GM18499 (cell line): ENCODE measurements at regions not wholly inside any gene's neighbourhood (a gene's known extent, or its start where the extent isn't known, plus 50 kb on each side); places are given as distances from the start of the nearest gene placed in this dataset.
"Not testable (repeated sequence)": the region's sequence is repeated elsewhere in the genome, so short reads cannot be mapped to it uniquely, and the experiment has no call there.

Experiments
- ATAC-seq: cut with Tn5 transposase; IDR thresholded peaks from one replicate; pipeline ENCODE4 v1.9.1; 2021; ENCODE audit warnings: moderate number of reproducible peaks; ENCODE audit not compliant: insufficient read depth, unreplicated experiment

DNA sequence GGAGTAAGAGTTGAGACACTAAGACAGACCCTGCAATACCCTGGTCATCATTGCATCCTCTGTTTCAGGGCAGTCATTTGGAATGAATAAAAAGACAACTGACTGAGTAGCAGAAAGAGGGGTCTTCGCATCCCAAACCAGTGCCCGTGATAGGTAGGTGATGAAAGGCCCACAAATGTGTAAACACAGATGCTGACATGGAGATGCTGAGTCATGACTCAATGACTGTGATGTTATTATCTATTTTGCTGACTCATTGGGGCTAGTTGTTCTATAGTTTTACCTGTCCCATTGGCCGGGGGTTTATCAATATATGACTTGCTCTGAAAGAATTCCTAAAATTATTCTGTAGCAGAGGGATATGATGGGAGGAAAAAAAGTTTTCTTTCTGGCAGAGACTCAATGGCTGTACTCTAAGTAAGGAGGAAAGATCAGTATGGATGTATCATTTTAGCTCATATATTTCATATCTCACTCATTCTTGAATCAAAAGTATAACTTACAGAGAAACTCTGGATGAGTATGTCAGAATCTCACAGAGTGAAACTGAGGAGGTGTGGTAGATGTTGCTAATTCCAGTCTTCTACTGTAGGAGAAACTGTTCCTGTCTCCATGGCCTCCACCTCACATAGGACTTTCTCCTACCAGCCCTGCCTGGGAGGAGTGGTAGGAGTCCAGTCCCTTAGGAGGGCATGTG is 119.9 kb upstream of the PREP start:
- no peak for ATAC-seq

DNA sequence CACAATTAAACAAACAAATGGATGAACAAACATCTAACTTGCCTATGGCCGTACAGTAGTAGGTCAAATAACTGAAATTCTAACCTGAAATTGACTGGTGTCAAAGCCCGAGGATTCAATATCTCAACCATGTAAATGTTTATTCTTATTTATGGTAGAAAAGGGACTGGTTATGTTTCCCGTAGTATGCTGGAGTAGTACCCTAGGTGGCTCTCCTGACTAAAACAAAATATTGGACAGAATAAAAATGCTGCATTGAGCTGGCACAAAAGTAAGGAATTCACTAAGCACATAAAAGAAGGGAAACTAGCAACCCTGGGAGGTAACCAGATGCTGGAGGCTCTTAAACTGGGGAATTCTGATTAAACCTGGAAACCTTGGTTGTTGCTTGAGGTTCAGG is 117.1 kb upstream of the PREP start:
- no peak for ATAC-seq

DNA sequence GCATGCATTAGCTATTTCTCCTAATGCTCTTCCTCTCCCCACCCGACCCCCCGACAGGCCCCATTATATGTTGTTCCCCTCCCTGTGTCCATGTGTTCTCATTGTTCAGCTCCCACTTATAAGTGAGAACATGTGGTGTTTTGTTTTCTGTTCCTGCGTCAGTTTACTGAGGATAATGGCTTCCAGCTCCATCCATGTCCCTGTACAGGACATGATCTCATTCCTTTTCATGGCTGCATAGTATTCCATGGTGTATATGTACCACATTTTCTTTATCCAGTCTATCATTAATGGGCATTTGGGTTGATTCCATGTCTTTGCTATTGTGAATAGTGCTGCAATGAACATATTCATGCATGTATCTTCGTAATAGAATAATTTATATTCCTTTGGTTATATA is 116.1 kb upstream of the PREP start:
- ATAC-seq: not testable (repeated sequence)

DNA sequence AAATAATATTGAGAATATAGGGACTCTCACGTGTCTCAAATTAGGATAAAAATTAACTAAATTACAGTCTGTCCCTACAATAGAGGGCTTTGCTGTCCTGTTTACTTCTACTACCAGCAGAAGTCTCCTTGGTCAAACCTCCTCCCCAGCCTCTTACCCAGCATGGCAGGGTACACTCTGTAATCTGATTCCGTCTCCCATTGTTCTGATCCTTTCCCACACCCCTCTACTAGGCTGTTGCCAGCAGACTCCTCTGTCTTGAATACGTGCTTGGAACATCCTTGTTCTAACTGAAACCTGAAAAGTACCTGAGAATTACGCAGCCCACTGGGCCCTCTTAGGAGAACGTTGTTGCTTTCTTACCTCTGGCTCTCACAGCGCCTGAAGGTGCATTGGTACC is 112.2 kb upstream of the PREP start:
- ATAC-seq: no peak

DNA sequence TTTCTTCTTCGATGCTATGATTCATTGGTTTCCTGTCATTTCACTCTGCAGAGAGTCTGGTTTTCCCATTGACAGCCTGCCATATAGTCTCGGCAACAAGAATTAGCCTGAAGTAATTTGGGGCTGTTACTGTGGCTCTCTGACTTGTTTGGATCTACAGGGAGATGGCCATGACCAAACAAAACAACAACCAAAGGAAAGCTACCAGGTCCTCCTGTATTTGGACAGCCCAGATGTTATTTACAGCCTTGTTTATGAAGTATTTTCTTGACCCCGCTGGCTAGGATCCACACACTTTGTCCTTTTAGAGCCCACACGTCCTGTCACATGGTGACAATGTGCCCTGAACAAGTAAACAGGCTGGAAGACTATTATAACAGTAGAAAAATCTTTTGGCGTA is 111.4 kb upstream of the PREP start:
- ATAC-seq: no peak

- no peak for ATAC-seq
Measured at GRCh38 chr6:105511639-105512038, 108.8 kb upstream of the PREP start.

GRCh38 chr6:105510746-105511145 is 107.9 kb upstream of the PREP start:
- no peak for ATAC-seq

DNA sequence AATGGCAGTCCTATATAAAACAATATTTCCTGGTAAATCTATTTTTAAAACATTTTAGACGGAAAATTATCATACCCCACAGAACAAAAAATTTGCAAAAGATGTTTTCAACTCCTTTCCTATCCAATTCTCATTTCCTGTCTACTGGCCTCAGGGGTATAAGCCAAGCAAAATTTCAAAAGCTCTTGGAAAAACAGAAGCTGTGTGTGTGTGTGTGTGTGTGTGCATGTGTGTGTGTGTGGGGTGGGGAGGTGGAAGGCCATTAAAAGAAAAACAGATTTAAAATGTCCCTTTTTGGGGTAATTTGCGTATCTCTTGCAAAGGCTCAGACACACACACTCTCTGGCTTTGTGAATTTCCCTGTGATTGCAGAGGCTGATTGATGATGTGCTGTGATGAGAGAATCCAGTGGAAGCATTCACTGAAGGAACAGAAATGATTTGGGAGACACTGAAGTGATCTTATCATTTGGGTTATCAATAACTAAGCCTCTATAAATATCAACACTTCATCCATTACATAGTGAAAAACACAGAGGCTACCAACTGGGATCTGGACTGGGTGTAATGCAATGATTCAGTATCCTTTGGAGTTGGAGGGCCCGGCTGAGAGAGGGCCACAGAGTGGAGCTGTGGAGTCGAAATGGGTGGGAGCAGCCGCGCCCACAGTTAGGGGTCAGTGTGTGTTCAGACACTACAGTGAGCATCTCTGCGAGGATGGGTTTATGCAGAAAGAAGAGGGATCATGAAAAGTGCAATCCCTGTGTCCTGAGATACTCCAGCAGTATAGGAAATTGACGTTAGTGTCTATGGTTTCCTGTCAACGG is 106.8 kb upstream of the PREP start:
- ATAC-seq: no peak

DNA sequence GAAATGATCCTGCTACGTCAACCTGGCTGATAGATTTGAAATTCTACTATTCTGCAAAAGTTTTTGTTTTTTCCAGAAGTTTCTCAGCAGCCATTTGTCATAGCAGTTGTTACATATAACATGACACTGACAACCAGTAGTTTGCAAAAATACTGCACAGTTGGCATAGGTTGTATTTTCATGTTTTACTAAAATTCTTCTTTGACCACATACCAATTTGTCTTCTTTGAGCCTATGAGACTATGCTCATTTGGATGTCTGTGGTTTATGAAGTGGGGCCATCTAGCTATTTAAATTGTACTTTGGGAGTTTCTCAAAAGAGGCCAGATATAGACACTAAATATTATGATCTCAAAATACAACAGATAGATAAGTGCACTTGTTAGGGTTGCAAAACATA is 104.9 kb upstream of the PREP start:
- no peak for ATAC-seq

GRCh38 chr6:105504706-105505105 is 101.8 kb upstream of the PREP start:
- no peak for ATAC-seq

DNA sequence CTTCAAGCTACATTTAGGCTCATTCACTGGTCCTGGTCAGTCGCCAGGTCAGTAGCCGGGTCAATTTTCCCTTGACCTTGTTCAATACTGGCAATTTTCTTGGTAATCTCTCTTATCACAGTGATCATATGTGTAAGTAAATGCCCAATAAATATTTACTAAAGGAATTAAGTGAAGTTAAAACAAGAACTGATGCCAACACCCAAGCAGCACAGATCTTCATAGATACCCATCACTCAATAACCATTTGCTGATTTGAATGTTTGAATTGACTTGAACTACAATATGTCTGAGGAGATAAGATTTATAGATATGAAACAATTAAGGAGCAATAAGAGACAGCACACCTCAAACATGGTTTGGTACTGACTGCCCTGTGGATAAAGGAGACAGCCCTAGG is 100.8 kb upstream of the PREP start:
- ATAC-seq: no peak

DNA sequence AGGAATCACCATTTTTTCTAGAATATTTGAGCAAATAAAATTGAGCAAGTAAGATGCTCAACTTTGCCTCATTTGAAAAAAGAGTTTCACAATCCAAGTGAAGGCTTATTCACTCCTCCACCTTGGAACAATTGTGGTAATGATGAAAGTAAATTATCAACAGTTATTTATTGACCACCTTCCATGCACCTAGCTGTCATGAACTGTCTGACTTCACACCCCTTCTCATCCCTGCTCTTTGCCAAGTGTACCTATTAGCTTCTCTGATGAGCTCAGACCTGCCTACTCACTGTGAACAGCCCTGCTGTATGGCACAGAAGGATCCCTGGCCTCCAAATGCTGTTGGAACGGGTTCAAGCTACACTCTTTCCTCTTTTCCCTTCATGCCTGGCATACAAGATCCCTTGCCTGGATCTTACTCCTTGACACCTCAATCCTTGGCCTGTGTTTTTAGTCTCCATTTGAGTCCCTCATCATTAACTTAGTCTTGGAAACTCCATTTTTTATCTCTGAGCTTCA is 99.0 kb upstream of the PREP start:
- no peak for ATAC-seq

- ATAC-seq: no peak
Measured at GRCh38 chr6:105501246-105501645, 98.4 kb upstream of the PREP start.

GRCh38 chr6:105500693-105501092 is 97.8 kb upstream of the PREP start:
- no peak for ATAC-seq

DNA sequence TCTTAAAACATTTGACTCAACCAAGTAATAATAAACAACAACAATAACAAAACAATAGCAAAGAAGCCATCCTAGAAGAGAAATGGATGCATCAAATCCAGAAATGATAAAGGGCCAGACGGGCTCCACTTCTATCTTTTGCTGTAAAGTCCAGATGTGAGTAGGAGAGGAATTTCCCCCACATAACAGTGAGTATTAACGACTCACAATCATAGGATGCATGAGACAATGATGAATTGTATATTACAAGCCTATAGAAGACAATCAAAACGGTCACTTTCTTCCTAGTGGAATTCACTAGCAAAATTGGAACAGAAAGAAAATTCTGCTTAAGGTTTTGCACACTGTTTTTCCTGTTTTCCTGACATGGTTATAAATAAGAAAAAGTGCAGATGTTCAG is 97.0 kb upstream of the PREP start:
- no peak for ATAC-seq

- ATAC-seq: no peak
Measured at GRCh38 chr6:105499136-105499870, 96.4 kb upstream of the PREP start.

GRCh38 chr6:105497549-105497948 is 94.7 kb upstream of the PREP start:
- no peak for ATAC-seq

GRCh38 chr6:105495515-105495914 is 92.6 kb upstream of the PREP start:
- peak; percentile 52 for ATAC-seq

- no peak for ATAC-seq
Measured at GRCh38 chr6:105494688-105495087, 91.8 kb upstream of the PREP start.

- ATAC-seq: no peak
Measured at GRCh38 chr6:105493736-105494135, 90.9 kb upstream of the PREP start.
